Panc1 (cell line): ENCODE measurements at regions not wholly inside any gene's neighbourhood (a gene's known extent, or its start where the extent isn't known, plus 50 kb on each side); places are given as distances from the start of the nearest gene placed in this dataset.

ENCODE experiments used
- ATAC-seq: fragments of 200-7000 bp; cut with Tn5 transposase; 2 replicates; pipeline ENCODE4 v1.9.1; 2020; ENCODE audit warnings: mild to moderate bottlenecking, moderate library complexity
- BruUV-seq: library from RNA; stranded (reverse); fragments of 400-500 nt; replicated peaks from 2 replicates; lab custom pipeline; 2021; lab: Mats Ljungman, UMichigan
- CTCF ChIA-PET: fragments of 300-600 bp; sonication (Branson Sonifier 250); formaldehyde crosslinking; loops from one replicate; lab custom pipeline; 2022; ENCODE audit warnings: antibody characterized with exemption; lab: Charles Lee
- POLR2A ChIA-PET: fragments of 300-600 bp; sonication (Branson Sonifier 250); formaldehyde crosslinking; loops from one replicate; lab custom pipeline; 2022; ENCODE audit warnings: antibody characterized with exemption; lab: Charles Lee
- DNase-seq: peaks from one replicate; pipeline ENCODE4 v3.0.0-alpha.2; 2010; ENCODE audit warnings: low read depth, low spot score
- H3K27ac ChIP-seq: 2 replicates; pipeline ENCODE4 v1.5.1; 2011; ENCODE audit warnings: mild to moderate bottlenecking, low read length, inconsistent platforms
- H3K27me3 ChIP-seq: fragments of 200-500 bp; sonication (Bioruptor generic); 2 replicates; pipeline ENCODE4 v1.6.0; 2014; ENCODE audit warnings: low read length, inconsistent platforms; ENCODE audit not compliant: control insufficient read depth, insufficient read depth
- H3K36me3 ChIP-seq: fragments of 200-500 bp; sonication (Bioruptor generic); 2 replicates; pipeline ENCODE4 v1.5.1; 2014; ENCODE audit warnings: inconsistent platforms, mild to moderate bottlenecking, low read length, moderate library complexity; ENCODE audit not compliant: control insufficient read depth, insufficient read depth
- H3K4me1 ChIP-seq: 2 replicates; pipeline ENCODE4 v1.5.1; 2011; ENCODE audit warnings: inconsistent platforms, mild to moderate bottlenecking, low read length, moderate library complexity; ENCODE audit not compliant: control insufficient read depth, insufficient read depth
- H3K4me3 ChIP-seq, 2 experiments: 2 replicates each; pipeline ENCODE4 v1.5.1; 2011 to 2012; ENCODE audit warnings: low read depth in 2 of 2, low read length in 2 of 2, mild to moderate bottlenecking in 2 of 2, inconsistent platforms in 1 of 2, moderate library complexity in 1 of 2
- H3K9me3 ChIP-seq: fragments of 200-500 bp; sonication (Bioruptor generic); 2 replicates; pipeline ENCODE4 v1.5.1; 2014; ENCODE audit warnings: low read depth, mild to moderate bottlenecking, inconsistent platforms, low read length, moderate library complexity; ENCODE audit not compliant: control insufficient read depth, insufficient read depth
- CTCF ChIP-seq: fragments of 450-650 bp; IDR thresholded peaks from 2 replicates; pipeline ENCODE4 v1.5.1; 2017; ENCODE audit warnings: mild to moderate bottlenecking
- POLR2AphosphoS5 ChIP-seq: IDR thresholded peaks from 2 replicates; pipeline ENCODE4 v1.6.1; 2012; ENCODE audit warnings: mild to moderate bottlenecking, low read depth, low read length, moderate library complexity
- SIN3A ChIP-seq: IDR thresholded peaks from 2 replicates; pipeline ENCODE4 v1.6.1; 2012; ENCODE audit warnings: low read depth, mild to moderate bottlenecking, low read length, moderate library complexity, borderline replicate concordance; ENCODE audit not compliant: insufficient read depth
- TCF7L2 ChIP-seq: IDR thresholded peaks from 2 replicates; pipeline ENCODE4 v1.6.1; 2011; ENCODE audit warnings: mild to moderate bottlenecking, low read depth, low read length, inconsistent platforms
- in situ Hi-C: cut with HindIII; loops from 2 replicates; pipeline ENCODE4 v1.10.0; 2016; ENCODE audit warnings: low sequenced_read_pairs, low pct_unique_long_range_greater_than_20kb
- intact Hi-C: fragments of 100-400 bp; cut with micrococcal nuclease; formaldehyde crosslinking; loops from one replicate; pipeline ENCODE4 v1.10.0; 2022; ENCODE audit not compliant: unreplicated experiment
- TF ChIP-seq, protein P1 (sequence below), 2 experiments: IDR thresholded peaks; 2 replicates each; pipeline ENCODE4 v1.6.1; 2011 to 2012; ENCODE audit warnings: low read depth in 2 of 2, control low read depth in 1 of 2, low read length in 1 of 2, mild to moderate bottlenecking in 1 of 2, moderate library complexity in 1 of 2; ENCODE audit not compliant: insufficient read depth in 1 of 2

- ChIA-PET CTCF (no interaction called here), POLR2A (no interaction called here)
- Histone ChIP-seq H3K9me3 (peaks cover under 1% of the 10 kb centered on the region; the same call in 1 of the 2 replicates), H3K36me3 (no peaks in the 10 kb centered on the region), H3K4me1 (peaks cover 12% of the 10 kb centered on the region), H3K27ac (peak overlapping the region; percentile 85), H3K27me3 (no peaks in the 10 kb centered on the region), H3K4me3 (no peak overlapping the region)
- intact Hi-C loops (no loop called here), in situ Hi-C loops (no loop called here)
- DNase-seq: no peak
- no TSS peak for BruUV-seq
- TF ChIP-seq, protein P1, sequence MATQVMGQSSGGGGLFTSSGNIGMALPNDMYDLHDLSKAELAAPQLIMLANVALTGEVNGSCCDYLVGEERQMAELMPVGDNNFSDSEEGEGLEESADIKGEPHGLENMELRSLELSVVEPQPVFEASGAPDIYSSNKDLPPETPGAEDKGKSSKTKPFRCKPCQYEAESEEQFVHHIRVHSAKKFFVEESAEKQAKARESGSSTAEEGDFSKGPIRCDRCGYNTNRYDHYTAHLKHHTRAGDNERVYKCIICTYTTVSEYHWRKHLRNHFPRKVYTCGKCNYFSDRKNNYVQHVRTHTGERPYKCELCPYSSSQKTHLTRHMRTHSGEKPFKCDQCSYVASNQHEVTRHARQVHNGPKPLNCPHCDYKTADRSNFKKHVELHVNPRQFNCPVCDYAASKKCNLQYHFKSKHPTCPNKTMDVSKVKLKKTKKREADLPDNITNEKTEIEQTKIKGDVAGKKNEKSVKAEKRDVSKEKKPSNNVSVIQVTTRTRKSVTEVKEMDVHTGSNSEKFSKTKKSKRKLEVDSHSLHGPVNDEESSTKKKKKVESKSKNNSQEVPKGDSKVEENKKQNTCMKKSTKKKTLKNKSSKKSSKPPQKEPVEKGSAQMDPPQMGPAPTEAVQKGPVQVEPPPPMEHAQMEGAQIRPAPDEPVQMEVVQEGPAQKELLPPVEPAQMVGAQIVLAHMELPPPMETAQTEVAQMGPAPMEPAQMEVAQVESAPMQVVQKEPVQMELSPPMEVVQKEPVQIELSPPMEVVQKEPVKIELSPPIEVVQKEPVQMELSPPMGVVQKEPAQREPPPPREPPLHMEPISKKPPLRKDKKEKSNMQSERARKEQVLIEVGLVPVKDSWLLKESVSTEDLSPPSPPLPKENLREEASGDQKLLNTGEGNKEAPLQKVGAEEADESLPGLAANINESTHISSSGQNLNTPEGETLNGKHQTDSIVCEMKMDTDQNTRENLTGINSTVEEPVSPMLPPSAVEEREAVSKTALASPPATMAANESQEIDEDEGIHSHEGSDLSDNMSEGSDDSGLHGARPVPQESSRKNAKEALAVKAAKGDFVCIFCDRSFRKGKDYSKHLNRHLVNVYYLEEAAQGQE (IDR thresholded peaks at IDR 0.05; ENCODE audit: insufficient read depth in 1 of 2, low read depth in 2 of 2, low read length in 1 of 2): no peak
- TF ChIP-seq POLR2AphosphoS5 (no peak), TCF7L2 (no peak), SIN3A (no peak)
- ATAC-seq: no peak
Measured at GRCh38 chr2:234287650-234288049, 209.2 kb downstream of the ARL4C start.

DNA sequence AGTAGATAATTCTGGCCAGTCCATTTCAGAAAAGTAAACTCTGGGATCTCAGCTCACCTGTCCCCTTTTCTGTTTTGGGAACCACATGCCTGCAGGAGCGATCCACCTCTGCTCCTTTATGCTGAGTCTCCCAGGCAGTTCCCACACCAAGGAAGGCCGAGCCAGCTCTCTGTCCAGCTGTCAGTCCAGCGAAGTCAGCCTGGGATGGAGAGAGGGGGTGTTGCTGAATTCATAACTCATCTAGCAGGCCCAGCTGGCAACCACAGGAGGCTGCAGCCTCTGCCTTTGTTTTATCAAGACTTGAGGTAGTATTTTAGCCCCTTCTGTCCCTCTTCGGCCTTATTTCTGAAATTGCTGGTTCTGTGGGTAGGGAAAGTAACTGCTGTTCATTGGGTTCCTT, 209.9 kb downstream of the ARL4C start:
- no peak for DNase-seq
- no peak overlapping the region for H3K4me3 ChIP-seq
- intact Hi-C loops (no loop called here), in situ Hi-C loops (no loop called here)
- H3K27ac ChIP-seq: peak overlapping the region; percentile 67
- no peak for ATAC-seq
- H3K4me1 ChIP-seq: peaks cover 12% of the 10 kb centered on the region
- no peaks in the 10 kb centered on the region for H3K36me3 ChIP-seq
- CTCF ChIA-PET: no interaction called here
- no peaks in the 10 kb centered on the region for H3K27me3 ChIP-seq
- POLR2A ChIA-PET: no interaction called here
- H3K9me3 ChIP-seq: peaks cover 3% of the 10 kb centered on the region; the same call in 1 of the 2 replicates
- TF ChIP-seq CTCF (no peak), TCF7L2 (no peak), POLR2AphosphoS5 (no peak), SIN3A (no peak)
- TF ChIP-seq, protein P1 (IDR thresholded peaks at IDR 0.05; ENCODE audit: insufficient read depth in 1 of 2, low read depth in 2 of 2, low read length in 1 of 2): no peak
- BruUV-seq: no TSS peak
